ENCODE measurements at regions not wholly inside any gene's neighbourhood (a gene's known extent, or its start where the extent isn't known, plus 50 kb on each side); places are given as distances from the start of the nearest gene placed in this dataset.

DNA sequence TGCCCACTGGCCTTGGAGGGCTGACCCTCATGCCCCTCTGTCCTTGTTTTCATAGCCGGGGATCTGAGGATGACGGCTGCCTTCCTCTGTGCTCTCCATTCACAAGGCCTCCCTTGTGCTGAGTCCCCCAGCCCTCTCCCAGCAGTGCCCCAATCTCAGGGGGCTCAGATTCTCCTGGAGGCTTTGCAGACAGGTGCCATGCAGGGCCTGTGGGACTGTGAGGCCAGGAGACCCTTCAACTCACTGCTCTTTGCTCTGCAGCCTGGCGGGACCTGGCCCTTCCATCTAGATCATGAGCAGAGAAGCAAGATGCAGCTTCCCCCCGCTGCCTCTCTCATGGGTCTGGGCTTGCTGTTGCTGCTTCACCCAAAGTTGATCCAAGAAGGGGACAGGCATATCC, 356.0 kb downstream of the BCL11B start:
- TF ChIP-seq, protein P1, sequence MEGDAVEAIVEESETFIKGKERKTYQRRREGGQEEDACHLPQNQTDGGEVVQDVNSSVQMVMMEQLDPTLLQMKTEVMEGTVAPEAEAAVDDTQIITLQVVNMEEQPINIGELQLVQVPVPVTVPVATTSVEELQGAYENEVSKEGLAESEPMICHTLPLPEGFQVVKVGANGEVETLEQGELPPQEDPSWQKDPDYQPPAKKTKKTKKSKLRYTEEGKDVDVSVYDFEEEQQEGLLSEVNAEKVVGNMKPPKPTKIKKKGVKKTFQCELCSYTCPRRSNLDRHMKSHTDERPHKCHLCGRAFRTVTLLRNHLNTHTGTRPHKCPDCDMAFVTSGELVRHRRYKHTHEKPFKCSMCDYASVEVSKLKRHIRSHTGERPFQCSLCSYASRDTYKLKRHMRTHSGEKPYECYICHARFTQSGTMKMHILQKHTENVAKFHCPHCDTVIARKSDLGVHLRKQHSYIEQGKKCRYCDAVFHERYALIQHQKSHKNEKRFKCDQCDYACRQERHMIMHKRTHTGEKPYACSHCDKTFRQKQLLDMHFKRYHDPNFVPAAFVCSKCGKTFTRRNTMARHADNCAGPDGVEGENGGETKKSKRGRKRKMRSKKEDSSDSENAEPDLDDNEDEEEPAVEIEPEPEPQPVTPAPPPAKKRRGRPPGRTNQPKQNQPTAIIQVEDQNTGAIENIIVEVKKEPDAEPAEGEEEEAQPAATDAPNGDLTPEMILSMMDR (IDR thresholded peaks at IDR 0.05) = no peak
- TF ChIP-seq POLR2A (IDR thresholded peaks at IDR 0.05) (no peak), POLR2AphosphoS5 (IDR thresholded peaks at IDR 0.05) (no peak)

Data from breast epithelium (tissue), 3 donors.